ENCODE measurements at regions not wholly inside any gene's neighbourhood (a gene's known extent, or its start where the extent isn't known, plus 50 kb on each side); places are given as distances from the start of the nearest gene placed in this dataset.
A peak's percentile ranks its signal among the peaks of the same experiment; 100 is the strongest.
"Not testable (repeated sequence)": the region's sequence is repeated elsewhere in the genome, so short reads cannot be mapped to it uniquely, and the experiment has no call there.

GRCh38 chr2:196277002-196277401, 105.6 kb upstream of the STK17B start:
- DNase-seq (ENCODE audit: low spot score): peak; percentile 46

- DNase-seq (ENCODE audit: low spot score): peak; percentile 60
These were observed 107.1 kb upstream of the STK17B start for GRCh38 chr2:196278491-196278911.

- no peak for DNase-seq (ENCODE audit: low spot score)
These were observed 108.2 kb upstream of the STK17B start for GRCh38 chr2:196279541-196279940.

- DNase-seq (ENCODE audit: low spot score): no peak
These were observed 112.9 kb upstream of the STK17B start for GRCh38 chr2:196284144-196284844.

GRCh38 chr2:196284866-196285557, 113.6 kb upstream of the STK17B start:
- DNase-seq (ENCODE audit: low spot score): no peak

- no peak for DNase-seq (ENCODE audit: low spot score)
These were observed 115.4 kb upstream of the STK17B start for GRCh38 chr2:196286821-196287220.

- no peak for DNase-seq (ENCODE audit: low spot score)
These were observed 116.1 kb upstream of the STK17B start for GRCh38 chr2:196287523-196287922.

- no peak for DNase-seq (ENCODE audit: low spot score)
These were observed 116.7 kb upstream of the STK17B start for GRCh38 chr2:196288006-196288538.

- no peak for DNase-seq (ENCODE audit: low spot score)
These were observed 117.6 kb upstream of the STK17B start for GRCh38 chr2:196289000-196289399.

- no peak for DNase-seq (ENCODE audit: low spot score)
These were observed 118.8 kb upstream of the STK17B start for GRCh38 chr2:196290136-196290535.

- DNase-seq (ENCODE audit: low spot score): no peak
These were observed 119.2 kb upstream of the STK17B start for GRCh38 chr2:196290569-196290968.

- no peak for DNase-seq (ENCODE audit: low spot score)
These were observed 120.0 kb upstream of the STK17B start for GRCh38 chr2:196291426-196291825.

- peak; percentile 61 for DNase-seq (ENCODE audit: low spot score)
These were observed 120.8 kb upstream of the STK17B start for GRCh38 chr2:196291873-196292800.

GRCh38 chr2:196293751-196294515, 122.6 kb upstream of the STK17B start:
- peak; percentile 70 for DNase-seq (ENCODE audit: low spot score)

- no peak for DNase-seq (ENCODE audit: low spot score)
These were observed 123.1 kb upstream of the STK17B start for GRCh38 chr2:196294516-196294909.

- DNase-seq (ENCODE audit: low spot score): no peak
These were observed 123.6 kb upstream of the STK17B start for GRCh38 chr2:196295005-196295404.

- not testable (repeated sequence) for DNase-seq (ENCODE audit: low spot score)
These were observed 126.8 kb upstream of the STK17B start for GRCh38 chr2:196298106-196298723.

- no peak for DNase-seq (ENCODE audit: low spot score)
These were observed 136.5 kb upstream of the STK17B start for GRCh38 chr2:196307775-196308305.

GRCh38 chr2:196309691-196310090, 138.3 kb upstream of the STK17B start:
- DNase-seq (ENCODE audit: low spot score): no peak

- no peak for DNase-seq (ENCODE audit: low spot score)
These were observed 142.8 kb upstream of the STK17B start for GRCh38 chr2:196314157-196314556.

GRCh38 chr2:196314780-196315179, 143.4 kb upstream of the STK17B start:
- peak; percentile 83 for DNase-seq (ENCODE audit: low spot score)

Measured in A172 (cell line).